Peyer's patch (tissue), 4 donors: ENCODE measurements at regions not wholly inside any gene's neighbourhood (a gene's known extent, or its start where the extent isn't known, plus 50 kb on each side); places are given as distances from the start of the nearest gene placed in this dataset.
A peak's percentile ranks its signal among the peaks of the same experiment; 100 is the strongest.

Experiments used
- DNase-seq, 3 donors: peaks; one replicate each; pipeline ENCODE4 v3.0.0-alpha.2; 2017 to 2019
- H3K27ac ChIP-seq, 4 donors: fragments of 200-600 bp; sonication (generic); one replicate each; pipeline ENCODE4 v1.5.1; 2016 to 2019
- H3K27me3 ChIP-seq, 2 donors: fragments of 200-600 bp; sonication (generic); one replicate each; pipeline ENCODE4 v1.5.1; 2019
- H3K36me3 ChIP-seq, 3 donors: fragments of 200-600 bp; sonication (generic); one replicate each; pipeline ENCODE4 v1.5.1; 2016 to 2019
- H3K4me1 ChIP-seq, 4 donors: fragments of 200-600 bp; sonication (generic); one replicate each; pipeline ENCODE4 v1.5.1; 2016 to 2019
- H3K4me3 ChIP-seq, 4 donors: fragments of 200-600 bp; sonication (generic); 1 replicate in 3 of 4; 2 replicates in 1 of 4; pipeline ENCODE4 v1.5.1; 2016 to 2019; ENCODE audit warnings: mild to moderate bottlenecking in 1 of 4
- H3K9me3 ChIP-seq, 4 donors: fragments of 200-600 bp; sonication (generic); one replicate each; pipeline ENCODE4 v1.5.1; 2016 to 2019; ENCODE audit warnings: mild to moderate bottlenecking in 1 of 4
- CTCF ChIP-seq, 6 experiments: fragments of 450-650 bp in 4 of 6; fragments of 200-600 bp in 2 of 6; sonication (generic) in 1 of 6; IDR thresholded peaks; one replicate each; pipeline ENCODE4 v1.5.1; 2017 to 2019; ENCODE audit warnings: antibody characterized with exemption in 6 of 6, mild to moderate bottlenecking in 3 of 6, moderate library complexity in 1 of 6
- POLR2A ChIP-seq, 2 donors: fragments of 450-650 bp; IDR thresholded peaks; one replicate each; pipeline ENCODE4 v1.5.1; 2017; ENCODE audit warnings: antibody characterized with exemption in 2 of 2, mild to moderate bottlenecking in 2 of 2, moderate library complexity in 2 of 2

GRCh38 chr14:98181241-98181640 is 1090.8 kb downstream of the BCL11B start:
- Histone ChIP-seq H3K27me3 (no peaks in the 10 kb centered on the region), H3K36me3 (no peaks in the 10 kb centered on the region), H3K9me3 (no peaks in the 10 kb centered on the region), H3K27ac (no peak overlapping the region), H3K4me3 (no peak overlapping the region), H3K4me1 (no peaks in the 10 kb centered on the region)
- DNase-seq: no peak
- TF ChIP-seq POLR2A (IDR thresholded peaks at IDR 0.05): no peak
- TF ChIP-seq CTCF (IDR thresholded peaks at IDR 0.05): no peak

GRCh38 chr14:98181768-98182167 is 1090.2 kb downstream of the BCL11B start:
- Histone ChIP-seq H3K27me3 (no peaks in the 10 kb centered on the region), H3K4me1 (no peaks in the 10 kb centered on the region), H3K4me3 (no peak overlapping the region), H3K9me3 (no peaks in the 10 kb centered on the region), H3K27ac (no peak overlapping the region), H3K36me3 (no peaks in the 10 kb centered on the region)
- DNase-seq: no peak
- TF ChIP-seq POLR2A (IDR thresholded peaks at IDR 0.05) (no peak), CTCF (IDR thresholded peaks at IDR 0.05) (no peak)

GRCh38 chr14:98182393-98183055 is 1089.5 kb downstream of the BCL11B start:
- Histone ChIP-seq H3K4me1 (no peaks in the 10 kb centered on the region), H3K9me3 (no peaks in the 10 kb centered on the region), H3K36me3 (no peaks in the 10 kb centered on the region), H3K27ac (no peak overlapping the region), H3K27me3 (no peaks in the 10 kb centered on the region), H3K4me3 (no peak overlapping the region)
- no peak for DNase-seq
- TF ChIP-seq CTCF (IDR thresholded peaks at IDR 0.05) (no peak), POLR2A (IDR thresholded peaks at IDR 0.05) (no peak)

GRCh38 chr14:98183556-98183955 is 1088.4 kb downstream of the BCL11B start:
- Histone ChIP-seq H3K27me3 (no peaks in the 10 kb centered on the region), H3K27ac (no peak overlapping the region), H3K4me1 (no peaks in the 10 kb centered on the region), H3K36me3 (no peaks in the 10 kb centered on the region), H3K4me3 (no peak overlapping the region), H3K9me3 (no peaks in the 10 kb centered on the region)
- DNase-seq: no peak
- TF ChIP-seq CTCF (IDR thresholded peaks at IDR 0.05) (no peak), POLR2A (IDR thresholded peaks at IDR 0.05) (no peak)

GRCh38 chr14:98184457-98184856 is 1087.5 kb downstream of the BCL11B start:
- Histone ChIP-seq H3K36me3 (no peaks in the 10 kb centered on the region), H3K4me3 (no peak overlapping the region), H3K9me3 (no peaks in the 10 kb centered on the region), H3K4me1 (no peaks in the 10 kb centered on the region), H3K27ac (peak overlapping the region in 2 of 4 donors; percentile 8 to 32), H3K27me3 (no peaks in the 10 kb centered on the region)
- TF ChIP-seq POLR2A (IDR thresholded peaks at IDR 0.05): no peak
- TF ChIP-seq CTCF (IDR thresholded peaks at IDR 0.05): no peak
- no peak for DNase-seq

GRCh38 chr14:98185036-98185435 is 1087.0 kb downstream of the BCL11B start:
- H3K4me1 ChIP-seq: no peaks in the 10 kb centered on the region
- peak overlapping the region in 1 of 4 donors; percentile 10 for H3K4me3 ChIP-seq
- H3K36me3 ChIP-seq: no peaks in the 10 kb centered on the region
- no peak for DNase-seq
- peak overlapping the region in 3 of 4 donors; percentile 32 to 67 (median 64) for H3K27ac ChIP-seq
- TF ChIP-seq CTCF (IDR thresholded peaks at IDR 0.05) (no peak), POLR2A (IDR thresholded peaks at IDR 0.05) (no peak)
- H3K27me3 ChIP-seq: no peaks in the 10 kb centered on the region
- no peaks in the 10 kb centered on the region for H3K9me3 ChIP-seq
